ENCODE measurements at regions not wholly inside any gene's neighbourhood (a gene's known extent, or its start where the extent isn't known, plus 50 kb on each side); places are given as distances from the start of the nearest gene placed in this dataset.

- Histone ChIP-seq H3K79me2 (ENCODE audit: control insufficient read depth, insufficient read depth, low read length) (no peaks in the 10 kb centered on the region), H3K36me3 (ENCODE audit: control insufficient read depth, insufficient read depth, low read length) (no peaks in the 10 kb centered on the region), H3K9me3 (replicated peaks; ENCODE audit: control insufficient read depth, insufficient read depth, low read depth, low read length) (no peaks in the 10 kb centered on the region), H3K4me2 (ENCODE audit: insufficient read depth, low read length) (no peak overlapping the region), H2AFZ (ENCODE audit: low read depth, low read length) (no peak overlapping the region), H3K9me1 (ENCODE audit: control insufficient read depth, insufficient read depth, low read length) (no peaks in the 10 kb centered on the region), H3K27ac (ENCODE audit: extremely low read depth, low read depth, low read length) (no peak overlapping the region), H3K4me3 (no peak overlapping the region), H3K4me1 (replicated peaks in 1 of 2; ENCODE audit: control insufficient read depth in 2 of 2, insufficient read depth in 2 of 2, low read length in 2 of 2) (no peaks in the 10 kb centered on the region), H3K27me3 (ENCODE audit: control insufficient read depth in 2 of 2, insufficient read depth in 2 of 2, low read length in 2 of 2) (peaks cover 5 to 35% of the 10 kb centered on the region in 2 experiments; a peak in 2 of 5 replicates), H3K9ac (ENCODE audit: insufficient read depth in 1 of 2, low read depth in 2 of 2, low read length in 2 of 2) (no peak overlapping the region), H4K20me1 (replicated peaks; ENCODE audit: control insufficient read depth, insufficient read depth, low read length) (no peaks in the 10 kb centered on the region)
- CTCF ChIA-PET (ENCODE audit: low intra/inter-chr PET ratio) = no interaction called here
- no peak; the same call in 2 of the 3 replicates for ATAC-seq
- TF ChIP-seq CTCF (IDR thresholded peaks at IDR 0.05 in 2 of 3, conservative IDR thresholded peaks at IDR 0.05 in 1 of 3; ENCODE audit: insufficient read depth in 2 of 3, low read depth in 1 of 3, low read length in 3 of 3) = peak in 1 of 3 experiments; percentile 58; a peak in 2 of 6 replicates
- TF ChIP-seq RAD21 (CRISPR knock-in tag; conservative IDR thresholded peaks at IDR 0.05 in 1 of 2, IDR thresholded peaks at IDR 0.05 in 1 of 2) = peak in 1 of 2 experiments; percentile 22; a peak in 1 of 4 replicates
- TF ChIP-seq PREB (CRISPR knock-in tag; IDR thresholded peaks at IDR 0.05) = no peak
- TF ChIP-seq REST (IDR thresholded peaks at IDR 0.05; ENCODE audit: borderline replicate concordance) = peak; percentile 14; the same call in 1 of the 2 replicates
- no peak for TF ChIP-seq REST (CRISPR knock-in tag; IDR thresholded peaks at IDR 0.05; ENCODE audit: low read depth)
- POLR2A ChIA-PET = interaction anchor here (0.6 kb wide), 1 partner anchor 152 kb away, joined by 3 read pairs; no protein-coding TSS in a partner anchor
- no TSS peak for BruUV-seq (replicated peaks)
- no peak for FAIRE-seq
- in situ Hi-C loops (cut with MboI) = no loop called here
- intact Hi-C loops (cut with micrococcal nuclease) = no loop called here
- 15% methylated on average over 6 of the region's 6 CpGs for WGBS (ENCODE audit: insufficient coverage, low coverage, missing lambda C conversion rate)
- DNase-seq (ENCODE audit: extremely low read depth in 1 of 4, low spot score in 3 of 4) = no peak
Measured at GRCh38 chr1:38625939-38626338, 233.6 kb downstream of the RRAGC start.

All from K562 (cell line).